ENCODE measurements at regions not wholly inside any gene's neighbourhood (a gene's known extent, or its start where the extent isn't known, plus 50 kb on each side); places are given as distances from the start of the nearest gene placed in this dataset.

DNA sequence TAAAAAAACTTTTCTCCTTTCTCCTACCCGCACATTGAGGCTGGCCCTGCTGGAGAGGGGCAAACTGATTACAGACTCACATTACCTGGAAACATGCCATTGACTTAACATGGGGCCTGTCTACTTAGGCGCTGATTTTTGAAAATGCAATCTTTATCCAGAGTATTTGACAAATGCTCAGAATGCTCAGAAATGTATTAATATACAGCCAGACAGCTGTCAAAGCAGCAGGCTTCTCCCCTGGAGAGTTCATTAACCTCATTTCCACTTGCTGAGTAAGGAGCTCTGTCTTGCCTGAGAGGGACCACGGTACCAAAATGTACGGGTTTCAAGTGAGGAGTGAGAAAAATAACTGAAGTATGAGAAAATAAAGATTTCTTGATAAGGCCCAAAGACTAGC lies 95.7 kb downstream of the PAX1 start:
- H3K36me3 ChIP-seq (ENCODE audit: control insufficient read depth, insufficient read depth, low read length), result no peaks in the 10 kb centered on the region
- H3K4me3 ChIP-seq (ENCODE audit: low read depth, low read length), result no peak overlapping the region
- no peaks in the 10 kb centered on the region for H3K27me3 ChIP-seq (ENCODE audit: control insufficient read depth, insufficient read depth, low read length)
- no peak for DNase-seq (ENCODE audit: low read depth)
- TF ChIP-seq CTCF (IDR thresholded peaks at IDR 0.05; ENCODE audit: insufficient read depth, low read length, poor library complexity, severe bottlenecking), result no peak

GRCh38 chr20:21798384-21798783 lies 92.9 kb downstream of the PAX1 start:
- Histone ChIP-seq H3K36me3 (ENCODE audit: control insufficient read depth, insufficient read depth, low read length) (no peaks in the 10 kb centered on the region), H3K4me3 (ENCODE audit: low read depth, low read length) (no peak overlapping the region), H3K27me3 (ENCODE audit: control insufficient read depth, insufficient read depth, low read length) (no peaks in the 10 kb centered on the region)
- no peak for TF ChIP-seq CTCF (IDR thresholded peaks at IDR 0.05; ENCODE audit: insufficient read depth, low read length, poor library complexity, severe bottlenecking)
- DNase-seq (ENCODE audit: low read depth), result no peak

GRCh38 chr20:21796059-21796458 lies 90.6 kb downstream of the PAX1 start:
- no peak for DNase-seq (ENCODE audit: low read depth)
- no peak for TF ChIP-seq CTCF (IDR thresholded peaks at IDR 0.05; ENCODE audit: insufficient read depth, low read length, poor library complexity, severe bottlenecking)
- Histone ChIP-seq H3K36me3 (ENCODE audit: control insufficient read depth, insufficient read depth, low read length) (no peaks in the 10 kb centered on the region), H3K27me3 (ENCODE audit: control insufficient read depth, insufficient read depth, low read length) (no peaks in the 10 kb centered on the region), H3K4me3 (ENCODE audit: low read depth, low read length) (no peak overlapping the region)

- DNase-seq (ENCODE audit: low read depth), result no peak
- Histone ChIP-seq H3K27me3 (ENCODE audit: control insufficient read depth, insufficient read depth, low read length) (no peaks in the 10 kb centered on the region), H3K4me3 (ENCODE audit: low read depth, low read length) (no peak overlapping the region), H3K36me3 (ENCODE audit: control insufficient read depth, insufficient read depth, low read length) (no peaks in the 10 kb centered on the region)
- TF ChIP-seq CTCF (IDR thresholded peaks at IDR 0.05; ENCODE audit: insufficient read depth, low read length, poor library complexity, severe bottlenecking), result no peak
These were observed 82.6 kb downstream of the PAX1 start for GRCh38 chr20:21788082-21788481.

DNA sequence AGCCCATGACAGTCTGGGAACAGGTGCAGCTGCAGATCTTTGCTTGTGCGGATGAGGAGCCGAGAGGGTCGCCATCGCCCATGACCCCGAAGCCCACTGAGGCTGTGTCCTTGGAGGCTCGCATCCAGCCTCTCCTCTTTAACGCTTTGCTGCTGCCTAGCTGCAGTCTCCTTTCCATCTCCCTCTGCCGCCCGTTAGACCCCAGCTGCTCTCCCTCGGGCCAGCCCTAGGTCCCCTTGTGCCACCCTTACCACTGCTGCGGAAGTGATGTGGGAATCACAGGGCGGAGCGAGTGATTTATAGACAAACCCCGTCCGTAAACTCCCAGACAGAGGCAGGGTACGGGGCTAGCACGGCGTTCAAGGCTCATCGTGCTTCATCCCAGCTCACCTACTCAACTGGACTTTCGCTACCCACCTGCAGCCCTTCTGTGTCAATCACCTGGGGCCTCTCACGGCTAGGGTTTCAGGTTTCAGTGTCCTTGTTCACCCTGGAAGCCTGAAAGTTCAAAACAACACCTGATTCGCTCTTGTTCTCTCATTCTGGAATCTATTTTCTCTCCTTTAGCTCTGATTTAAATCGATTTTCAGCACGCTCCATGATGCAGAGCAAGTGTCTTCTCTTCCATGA lies 76.1 kb downstream of the PAX1 start:
- H3K4me3 ChIP-seq (ENCODE audit: low read depth, low read length), result no peak overlapping the region
- TF ChIP-seq CTCF (IDR thresholded peaks at IDR 0.05; ENCODE audit: insufficient read depth, low read length, poor library complexity, severe bottlenecking), result no peak
- DNase-seq (ENCODE audit: low read depth), result no peak
- no peaks in the 10 kb centered on the region for H3K36me3 ChIP-seq (ENCODE audit: control insufficient read depth, insufficient read depth, low read length)
- no peaks in the 10 kb centered on the region for H3K27me3 ChIP-seq (ENCODE audit: control insufficient read depth, insufficient read depth, low read length)

DNA sequence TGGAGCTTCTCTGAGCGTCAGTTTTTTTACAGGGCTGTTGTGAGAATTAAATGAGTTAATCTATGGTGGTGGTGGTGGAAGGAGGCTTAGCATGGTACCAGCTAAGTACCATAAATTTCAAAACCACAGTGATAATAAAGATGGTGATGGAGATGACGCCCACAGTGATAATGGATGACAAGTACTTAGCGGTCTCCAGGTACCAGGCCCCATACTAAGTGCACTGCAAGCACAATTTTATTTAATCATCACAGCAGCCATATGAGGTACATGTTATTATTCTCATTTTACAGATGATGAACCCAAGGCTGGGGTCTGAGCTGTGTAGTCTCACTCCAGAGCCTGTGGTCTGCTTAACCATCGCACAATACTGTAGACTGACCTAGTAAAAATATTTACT lies 75.1 kb downstream of the PAX1 start:
- Histone ChIP-seq H3K4me3 (ENCODE audit: low read depth, low read length) (no peak overlapping the region), H3K27me3 (ENCODE audit: control insufficient read depth, insufficient read depth, low read length) (no peaks in the 10 kb centered on the region), H3K36me3 (ENCODE audit: control insufficient read depth, insufficient read depth, low read length) (no peaks in the 10 kb centered on the region)
- no peak for DNase-seq (ENCODE audit: low read depth)
- TF ChIP-seq CTCF (IDR thresholded peaks at IDR 0.05; ENCODE audit: insufficient read depth, low read length, poor library complexity, severe bottlenecking), result no peak

Data from kidney epithelial cell (primary cell).